Bronchial epithelial cell (primary cell): ENCODE measurements at regions not wholly inside any gene's neighbourhood (a gene's known extent, or its start where the extent isn't known, plus 50 kb on each side); places are given as distances from the start of the nearest gene placed in this dataset.

ENCODE experiments used
- DNase-seq: peaks from one replicate; pipeline ENCODE4 v3.0.0-alpha.2; 2010; ENCODE audit warnings: low read depth
- FAIRE-seq: peaks from 2 replicates; lab custom pipeline; 2011; peaks lifted over from hg19 to GRCh38; lab: Jason Lieb, UNC
- H3K27me3 ChIP-seq: 2 replicates; pipeline ENCODE4 v1.5.1; 2011; ENCODE audit warnings: low read length; ENCODE audit not compliant: control insufficient read depth, insufficient read depth
- H3K36me3 ChIP-seq: 2 replicates; pipeline ENCODE4 v1.5.1; 2011; ENCODE audit warnings: low read length; ENCODE audit not compliant: control insufficient read depth, insufficient read depth
- H3K4me3 ChIP-seq: 2 replicates; pipeline ENCODE4 v1.5.1; 2011; ENCODE audit warnings: mild to moderate bottlenecking, low read depth, low read length, control low read depth
- CTCF ChIP-seq: IDR thresholded peaks from 2 replicates; pipeline ENCODE4 v1.5.1; 2011; ENCODE audit warnings: mild to moderate bottlenecking, moderate library complexity, low read length, control low read depth, inconsistent platforms; ENCODE audit not compliant: insufficient read depth, severe bottlenecking

GRCh38 chr2:180662941-180663471 is 317.4 kb upstream of the UBE2E3 start:
- no peak for TF ChIP-seq CTCF
- no peak overlapping the region for H3K4me3 ChIP-seq
- FAIRE-seq (no peak), DNase-seq (peak; percentile 72)
- H3K27me3 ChIP-seq = no peaks in the 10 kb centered on the region
- H3K36me3 ChIP-seq = no peaks in the 10 kb centered on the region

DNA sequence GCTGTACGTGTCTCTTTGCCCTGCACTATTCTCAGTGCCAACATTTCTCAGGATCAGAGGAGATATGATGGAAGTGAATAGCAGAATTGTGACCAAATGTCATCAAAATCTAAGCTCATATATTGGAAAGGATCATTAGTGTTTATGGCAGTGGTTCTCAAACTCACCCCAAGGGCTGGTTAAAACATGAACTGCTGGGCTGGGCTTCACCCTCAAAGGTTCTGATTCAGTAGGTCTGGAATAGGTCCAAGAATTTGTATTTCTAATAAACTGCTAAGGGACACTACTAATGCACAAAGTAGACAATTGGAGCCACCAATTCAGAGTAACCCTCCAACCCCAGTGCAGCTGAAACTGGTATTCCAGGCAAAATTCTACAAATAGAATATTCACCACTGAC is 317.9 kb upstream of the UBE2E3 start:
- H3K27me3 ChIP-seq = no peaks in the 10 kb centered on the region
- TF ChIP-seq CTCF = no peak
- H3K36me3 ChIP-seq = no peaks in the 10 kb centered on the region
- no peak overlapping the region for H3K4me3 ChIP-seq
- FAIRE-seq (no peak), DNase-seq (peak; percentile 70)

- Histone ChIP-seq H3K36me3 (no peaks in the 10 kb centered on the region), H3K27me3 (no peaks in the 10 kb centered on the region), H3K4me3 (no peak overlapping the region)
- FAIRE-seq = no peak
- no peak for DNase-seq
- TF ChIP-seq CTCF = no peak
Measured at GRCh38 chr2:180661686-180662030, 318.7 kb upstream of the UBE2E3 start.

- Histone ChIP-seq H3K4me3 (no peak overlapping the region), H3K27me3 (no peaks in the 10 kb centered on the region), H3K36me3 (no peaks in the 10 kb centered on the region)
- FAIRE-seq (no peak), DNase-seq (no peak)
- no peak for TF ChIP-seq CTCF
Measured at GRCh38 chr2:180660881-180661685, 319.3 kb upstream of the UBE2E3 start.

DNA sequence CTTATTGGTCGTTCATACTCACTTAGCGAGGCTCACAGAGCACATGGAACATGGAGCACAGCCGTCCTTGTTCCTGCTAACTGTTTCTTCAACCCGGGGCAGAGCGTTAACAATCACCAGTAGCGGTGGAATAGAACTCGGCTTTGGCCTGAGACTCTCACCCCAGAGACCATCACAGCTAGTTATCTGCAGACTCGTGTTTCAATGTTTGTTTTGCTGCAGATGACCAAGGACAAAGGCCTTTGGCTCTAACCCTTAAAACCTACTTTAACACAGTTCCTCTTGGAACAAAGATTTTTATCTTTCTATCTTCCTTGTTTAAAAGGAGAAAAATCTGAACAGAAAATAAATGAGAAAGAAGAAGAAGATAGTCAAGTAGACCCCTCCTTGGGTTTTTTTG is 320.2 kb upstream of the UBE2E3 start:
- Histone ChIP-seq H3K36me3 (no peaks in the 10 kb centered on the region), H3K27me3 (no peaks in the 10 kb centered on the region), H3K4me3 (no peak overlapping the region)
- TF ChIP-seq CTCF = no peak
- no peak for DNase-seq
- FAIRE-seq = no peak
